T-cell (primary cell): ENCODE measurements at regions not wholly inside any gene's neighbourhood (a gene's known extent, or its start where the extent isn't known, plus 50 kb on each side); places are given as distances from the start of the nearest gene placed in this dataset.

Experiments used
- ATAC-seq, 4 experiments: fragments of 200-7000 bp in 3 of 4; fragments of 150-1000 bp in 1 of 4; cut with Tn5 transposase; replicated peaks in 1 of 4; 1 replicate in 3 of 4; 2 replicates in 1 of 4; pipeline ENCODE4 v1.10.0; 2021; ENCODE audit warnings: moderate library complexity in 3 of 4, mild to moderate bottlenecking in 2 of 4, moderate number of reproducible peaks in 1 of 4
- CTCF ChIA-PET, 2 donors: fragments of 300-600 bp; sonication (Branson Sonifier 250); formaldehyde crosslinking; loops; one replicate each; lab custom pipeline; 2022; ENCODE audit warnings: antibody characterized with exemption in 2 of 2; lab: Charles Lee
- POLR2A ChIA-PET, 2 donors: fragments of 300-600 bp; sonication (Branson Sonifier 250); formaldehyde crosslinking; loops; one replicate each; lab custom pipeline; 2022; ENCODE audit warnings: antibody characterized with exemption in 2 of 2; lab: Charles Lee
- DNase-seq, 35 experiments: peaks; one replicate each; pipeline versions ENCODE4 v3.0.0 to v3.0.0-alpha.2; 2013 to 2023
- H3K27ac ChIP-seq: one replicate; pipeline ENCODE4 v1.5.1; 2013; ENCODE audit warnings: low read length
- H3K27me3 ChIP-seq, 2 experiments: replicated peaks in 1 of 2; 1 replicate in 1 of 2; 2 replicates in 1 of 2; pipeline versions ENCODE4 v1.6.1 to v1.7.0; 2013; ENCODE audit warnings: low read length in 1 of 2, mixed read lengths in 1 of 2; ENCODE audit not compliant: control insufficient read depth in 2 of 2, insufficient read depth in 2 of 2; ENCODE audit errors: extremely low read depth in 1 of 2
- H3K36me3 ChIP-seq, 2 donors: 1 replicate in 1 of 2; 2 replicates in 1 of 2; pipeline versions ENCODE4 v1.6.1 to v1.7.0; 2013; ENCODE audit warnings: low read length in 1 of 2; ENCODE audit not compliant: control insufficient read depth in 2 of 2, insufficient read depth in 1 of 2; ENCODE audit errors: extremely low read depth in 1 of 2
- H3K4me1 ChIP-seq, 2 experiments: 1 replicate in 1 of 2; 2 replicates in 1 of 2; pipeline versions ENCODE4 v1.6.1 to v1.7.0; 2013; ENCODE audit warnings: low read length in 2 of 2, mixed read lengths in 1 of 2; ENCODE audit not compliant: insufficient read depth in 2 of 2, control insufficient read depth in 1 of 2; ENCODE audit errors: extremely low read depth in 1 of 2
- H3K4me3 ChIP-seq, 2 donors: 1 replicate in 1 of 2; 2 replicates in 1 of 2; pipeline versions ENCODE4 v1.5.1 to v1.7.0; 2013; ENCODE audit warnings: mild to moderate bottlenecking in 2 of 2, low read length in 1 of 2, moderate library complexity in 1 of 2; ENCODE audit not compliant: control insufficient read depth in 1 of 2; ENCODE audit errors: extremely low read depth in 1 of 2
- H3K9me3 ChIP-seq: 2 replicates; pipeline ENCODE4 v1.7.0; 2013
- H3K27ac Mint-ChIP-seq, 2 donors: one replicate each; pipeline ENCODE4 v1.8.0; 2020 to 2021; ENCODE audit warnings: mild to moderate bottlenecking in 2 of 2, mixed read lengths in 2 of 2
- H3K27me3 Mint-ChIP-seq, 2 donors: one replicate each; pipeline ENCODE4 v1.8.0; 2021 to 2022; ENCODE audit warnings: mixed read lengths in 2 of 2
- H3K36me3 Mint-ChIP-seq: one replicate; pipeline ENCODE4 v1.8.0; 2021; ENCODE audit warnings: mixed read lengths
- H3K4me1 Mint-ChIP-seq, 3 donors: one replicate each; pipeline ENCODE4 v1.8.0; 2020 to 2022; ENCODE audit warnings: mixed read lengths in 3 of 3, mild to moderate bottlenecking in 1 of 3
- H3K4me3 Mint-ChIP-seq, 3 donors: one replicate each; pipeline ENCODE4 v1.8.0; 2020 to 2022; ENCODE audit warnings: mild to moderate bottlenecking in 3 of 3, mixed read lengths in 3 of 3, moderate library complexity in 3 of 3
- H3K9me3 Mint-ChIP-seq, 3 donors: one replicate each; pipeline ENCODE4 v1.8.0; 2020 to 2022; ENCODE audit warnings: mixed read lengths in 3 of 3
- WGBS: methylation state at CpG from one replicate; pipeline ENCODE4 v1.1.5; 2013; ENCODE audit warnings: missing lambda C conversion rate; ENCODE audit not compliant: insufficient coverage; 5-methylcytosine and 5-hydroxymethylcytosine counted together

DNA sequence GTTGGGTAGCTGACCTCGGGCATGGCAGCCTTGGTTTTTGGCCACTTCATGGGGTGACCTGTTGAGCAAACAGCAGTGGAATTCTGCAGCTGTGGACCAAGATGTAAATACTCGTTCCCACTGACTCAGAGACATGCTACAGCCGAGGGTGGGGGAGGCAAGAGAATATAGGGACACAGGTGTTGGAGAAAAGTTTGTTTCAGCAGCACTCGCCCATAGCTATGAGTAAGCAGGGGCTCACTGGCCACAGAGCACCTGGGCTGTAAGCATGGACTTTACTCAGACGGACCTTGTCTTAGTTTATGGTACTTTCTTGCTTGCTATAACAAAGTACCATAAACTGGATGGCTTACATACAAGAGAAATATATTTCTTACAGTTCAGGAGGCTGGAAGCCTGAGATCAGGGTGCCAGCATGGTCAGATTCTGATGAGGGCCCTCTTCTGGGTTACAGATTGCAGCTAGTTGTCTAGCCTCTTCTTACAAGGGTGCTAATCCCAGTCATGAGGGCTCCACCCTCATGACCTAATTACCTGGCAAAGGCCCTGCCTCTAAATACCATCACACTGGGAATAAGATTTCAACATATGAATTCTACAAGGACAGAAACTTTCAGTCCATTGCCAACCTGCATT is 437.2 kb upstream of the DAB1 start:
- ATAC-seq: no peak
- H3K4me3 ChIP-seq: no peak overlapping the region
- ChIA-PET CTCF (no interaction called here), POLR2A (no interaction called here)
- no peaks in the 10 kb centered on the region for H3K9me3 ChIP-seq
- DNase-seq: no peak
- H3K4me1 Mint-ChIP-seq: no peaks in the 10 kb centered on the region
- no peaks in the 10 kb centered on the region for H3K4me1 ChIP-seq
- H3K9me3 Mint-ChIP-seq: peaks cover 0 to 4% (median 0%) of the 10 kb centered on the region in 3 donors
- H3K27ac ChIP-seq: no peak overlapping the region
- WGBS: 53% methylated on average over 3 of the region's 5 CpGs
- H3K27me3 ChIP-seq: no peaks in the 10 kb centered on the region
- H3K36me3 ChIP-seq: no peaks in the 10 kb centered on the region
- no peak overlapping the region for H3K4me3 Mint-ChIP-seq
- no peak overlapping the region for H3K27ac Mint-ChIP-seq
- H3K27me3 Mint-ChIP-seq: peaks cover 0 to 3% of the 10 kb centered on the region in 2 donors
- H3K36me3 Mint-ChIP-seq: no peaks in the 10 kb centered on the region

DNA sequence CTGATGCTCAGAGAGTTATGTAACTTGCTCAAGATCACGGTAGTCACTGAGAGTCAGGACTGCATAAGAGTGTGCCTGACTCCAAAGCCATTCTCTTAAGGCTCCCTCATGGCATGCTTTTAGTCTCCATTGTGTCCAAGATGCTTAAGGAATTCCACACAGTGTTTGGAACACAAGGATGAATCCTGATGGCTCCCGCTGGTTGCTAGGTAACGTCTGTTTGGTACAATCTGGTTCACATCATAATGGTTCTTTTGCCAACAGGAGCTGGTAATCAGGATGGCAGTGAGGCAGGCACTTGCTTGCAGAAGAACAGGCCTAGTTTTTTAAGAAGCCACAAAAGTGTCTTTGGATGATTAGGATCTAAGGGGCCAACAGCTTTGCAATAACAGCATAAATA is 436.5 kb upstream of the DAB1 start:
- 93% methylated on average over 3 of the region's 3 CpGs for WGBS
- Histone ChIP-seq H3K4me1 (no peaks in the 10 kb centered on the region), H3K27ac (no peak overlapping the region), H3K36me3 (no peaks in the 10 kb centered on the region), H3K27me3 (no peaks in the 10 kb centered on the region), H3K9me3 (no peaks in the 10 kb centered on the region), H3K4me3 (no peak overlapping the region)
- Mint-ChIP-seq H3K4me1 (no peaks in the 10 kb centered on the region), H3K9me3 (peaks cover 0 to 7% (median 2%) of the 10 kb centered on the region in 3 donors), H3K27me3 (peaks cover 0 to 4% of the 10 kb centered on the region in 2 donors), H3K36me3 (no peaks in the 10 kb centered on the region), H3K4me3 (no peak overlapping the region), H3K27ac (no peak overlapping the region)
- ChIA-PET CTCF (no interaction called here), POLR2A (no interaction called here)
- no peak for DNase-seq
- ATAC-seq: no peak

- H3K4me3 ChIP-seq: no peak overlapping the region
- Mint-ChIP-seq H3K36me3 (no peaks in the 10 kb centered on the region), H3K4me1 (no peaks in the 10 kb centered on the region), H3K27ac (no peak overlapping the region), H3K27me3 (peaks cover 0 to 4% of the 10 kb centered on the region in 2 donors), H3K4me3 (no peak overlapping the region), H3K9me3 (peaks cover 0 to 8% (median 2%) of the 10 kb centered on the region in 3 donors)
- WGBS: 90% methylated on average over 2 of the region's 4 CpGs
- CTCF ChIA-PET: no interaction called here
- no peak for ATAC-seq
- POLR2A ChIA-PET: no interaction called here
- no peaks in the 10 kb centered on the region for H3K36me3 ChIP-seq
- no peaks in the 10 kb centered on the region for H3K9me3 ChIP-seq
- H3K4me1 ChIP-seq: no peaks in the 10 kb centered on the region
- no peaks in the 10 kb centered on the region for H3K27me3 ChIP-seq
- H3K27ac ChIP-seq: no peak overlapping the region
- DNase-seq: no peak
These were observed 434.9 kb upstream of the DAB1 start for GRCh38 chr1:57858740-57859139.

DNA sequence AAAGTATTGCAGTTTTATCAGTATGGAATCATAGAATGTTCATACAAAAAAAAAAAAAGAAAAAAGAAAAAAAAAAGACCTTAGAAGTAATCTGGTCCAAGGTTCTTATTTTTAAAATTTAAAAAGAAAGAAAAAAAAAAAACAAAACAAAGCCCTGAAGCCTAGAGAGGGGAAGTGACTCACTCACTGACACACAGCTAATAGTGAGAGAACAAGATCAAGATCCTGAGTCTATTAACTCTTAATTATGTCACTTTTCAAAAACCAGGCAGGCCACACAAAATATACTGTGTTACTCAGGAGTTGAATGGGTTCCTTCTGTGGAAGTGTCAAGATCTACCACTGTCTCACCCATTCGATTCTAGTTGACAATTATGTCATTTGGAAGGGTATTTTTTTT is 433.9 kb upstream of the DAB1 start:
- no peaks in the 10 kb centered on the region for H3K27me3 ChIP-seq
- no peak for ATAC-seq
- ChIA-PET POLR2A (no interaction called here), CTCF (interaction anchor here in 1 of 2 donors (0.7 kb wide), 1 partner anchor 69 kb away, joined by 3 read pairs; no protein-coding TSS in a partner anchor)
- Mint-ChIP-seq H3K27ac (no peak overlapping the region), H3K36me3 (no peaks in the 10 kb centered on the region), H3K4me3 (no peak overlapping the region), H3K27me3 (peaks cover 0 to 4% of the 10 kb centered on the region in 2 donors), H3K4me1 (no peaks in the 10 kb centered on the region), H3K9me3 (peaks cover 0 to 8% (median 2%) of the 10 kb centered on the region in 3 donors)
- H3K36me3 ChIP-seq: no peaks in the 10 kb centered on the region
- DNase-seq: no peak
- H3K9me3 ChIP-seq: no peaks in the 10 kb centered on the region
- WGBS: no CpG with 5 or more reads among the region's 1 CpG
- no peak overlapping the region for H3K27ac ChIP-seq
- no peaks in the 10 kb centered on the region for H3K4me1 ChIP-seq
- H3K4me3 ChIP-seq: no peak overlapping the region

GRCh38 chr1:57854436-57854835 is 430.6 kb upstream of the DAB1 start:
- no peaks in the 10 kb centered on the region for H3K27me3 ChIP-seq
- peaks cover 0 to 8% (median 2%) of the 10 kb centered on the region in 3 donors for H3K9me3 Mint-ChIP-seq
- CTCF ChIA-PET: interaction anchor here in 1 of 2 donors (0.6 kb wide), 1 partner anchor 8 kb away, joined by 3 read pairs; no protein-coding TSS in a partner anchor

GRCh38 chr1:57850176-57850940 is 426.5 kb upstream of the DAB1 start:
- H3K4me3 Mint-ChIP-seq: no peak overlapping the region
- H3K27me3 ChIP-seq: no peaks in the 10 kb centered on the region
- H3K27me3 Mint-ChIP-seq: peaks cover 4 to 13% of the 10 kb centered on the region in 2 donors
- peaks cover 0 to 2% (median 0%) of the 10 kb centered on the region in 3 donors for H3K9me3 Mint-ChIP-seq
- no peak overlapping the region for H3K27ac ChIP-seq
- no peaks in the 10 kb centered on the region for H3K4me1 ChIP-seq
- ATAC-seq (no peak), DNase-seq (no peak)
- no peaks in the 10 kb centered on the region for H3K36me3 Mint-ChIP-seq
- 78% methylated on average over 3 of the region's 8 CpGs for WGBS
- H3K27ac Mint-ChIP-seq: no peak overlapping the region
- H3K4me3 ChIP-seq: no peak overlapping the region
- no peaks in the 10 kb centered on the region for H3K9me3 ChIP-seq
- ChIA-PET CTCF (no interaction called here), POLR2A (no interaction called here)
- no peaks in the 10 kb centered on the region for H3K4me1 Mint-ChIP-seq
- no peaks in the 10 kb centered on the region for H3K36me3 ChIP-seq

More at GRCh38 chr1:57854436-57854835, 430.6 kb upstream of the DAB1 start:
- no peak for ATAC-seq
- Histone ChIP-seq H3K4me3 (no peak overlapping the region), H3K4me1 (no peaks in the 10 kb centered on the region), H3K27ac (no peak overlapping the region), H3K9me3 (no peaks in the 10 kb centered on the region), H3K36me3 (no peaks in the 10 kb centered on the region)
- Mint-ChIP-seq H3K4me3 (no peak overlapping the region), H3K27ac (no peak overlapping the region), H3K4me1 (no peaks in the 10 kb centered on the region), H3K36me3 (no peaks in the 10 kb centered on the region), H3K27me3 (peaks cover 4 to 14% of the 10 kb centered on the region in 2 donors)
- POLR2A ChIA-PET: no interaction called here
- 67% methylated on average over 2 of the region's 3 CpGs for WGBS
- DNase-seq: no peak
